HFFc6 (cell line): ENCODE measurements at regions not wholly inside any gene's neighbourhood (a gene's known extent, or its start where the extent isn't known, plus 50 kb on each side); places are given as distances from the start of the nearest gene placed in this dataset.
"Not testable (repeated sequence)": the region's sequence is repeated elsewhere in the genome, so short reads cannot be mapped to it uniquely, and the experiment has no call there.

ENCODE experiments used
- DNase-seq: peaks from one replicate; pipeline ENCODE4 v3.0.0-alpha.2; 2018
- H3K27ac Mint-ChIP-seq: 2 replicates; pipeline ENCODE4 v1.8.0; 2020; ENCODE audit warnings: mild to moderate bottlenecking, mixed read lengths
- H3K27me3 Mint-ChIP-seq: 2 replicates; pipeline ENCODE4 v1.8.0; 2021; ENCODE audit warnings: mild to moderate bottlenecking, moderate library complexity, mixed read lengths; ENCODE audit not compliant: insufficient read depth
- H3K36me3 Mint-ChIP-seq: 2 replicates; pipeline ENCODE4 v1.8.0; 2021; ENCODE audit warnings: low read depth, mixed read lengths
- H3K4me1 Mint-ChIP-seq: 2 replicates; pipeline ENCODE4 v1.8.0; 2020; ENCODE audit warnings: low read depth, mixed read lengths
- H3K4me3 Mint-ChIP-seq: 2 replicates; pipeline ENCODE4 v1.8.0; 2020; ENCODE audit warnings: mild to moderate bottlenecking, moderate library complexity, mixed read lengths
- H3K9me3 Mint-ChIP-seq: 2 replicates; pipeline ENCODE4 v1.8.0; 2020; ENCODE audit warnings: mild to moderate bottlenecking, mixed read lengths

DNA sequence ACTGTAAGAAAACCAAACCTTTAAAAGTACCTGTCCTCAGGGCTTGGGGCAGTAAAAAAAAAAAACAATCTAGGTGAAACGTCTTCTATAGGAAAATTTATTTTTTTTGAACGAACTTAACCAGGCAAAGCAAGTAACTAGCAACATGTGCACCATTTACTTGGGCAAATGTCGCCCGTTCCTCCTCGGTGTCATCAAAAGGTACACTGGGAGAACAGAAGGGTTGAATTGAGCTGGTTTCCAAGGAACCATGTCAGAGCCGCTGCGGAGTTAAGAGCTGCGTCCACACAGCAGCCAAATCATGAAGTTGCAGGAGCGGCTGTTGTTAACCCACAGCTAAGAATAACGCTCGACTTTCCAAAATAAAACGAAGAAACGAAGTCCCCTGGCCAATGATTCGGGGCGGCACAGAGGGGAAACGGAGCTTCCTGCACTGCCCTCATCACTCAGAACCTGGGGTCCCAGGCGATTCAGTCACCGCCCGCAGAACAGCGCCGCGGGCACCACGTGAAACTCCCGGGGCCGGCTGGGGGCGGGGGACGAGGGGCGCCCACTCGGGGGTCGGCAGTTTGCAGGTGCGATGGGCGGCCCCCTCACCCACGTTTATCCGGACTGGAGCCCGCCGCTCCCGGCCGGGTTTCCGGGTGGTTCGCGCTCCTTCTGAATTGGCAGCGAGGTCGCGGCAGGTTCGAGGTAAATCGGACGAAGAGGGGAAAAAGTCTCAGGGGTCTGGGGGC, 53.6 kb upstream of the PLGLB1 start:
- H3K27ac Mint-ChIP-seq, DNase-seq, H3K4me1 Mint-ChIP-seq, H3K36me3 Mint-ChIP-seq, H3K9me3 Mint-ChIP-seq, H3K27me3 Mint-ChIP-seq: not testable (repeated sequence)
- H3K4me3 Mint-ChIP-seq, result peak overlapping the region; percentile 85

DNA sequence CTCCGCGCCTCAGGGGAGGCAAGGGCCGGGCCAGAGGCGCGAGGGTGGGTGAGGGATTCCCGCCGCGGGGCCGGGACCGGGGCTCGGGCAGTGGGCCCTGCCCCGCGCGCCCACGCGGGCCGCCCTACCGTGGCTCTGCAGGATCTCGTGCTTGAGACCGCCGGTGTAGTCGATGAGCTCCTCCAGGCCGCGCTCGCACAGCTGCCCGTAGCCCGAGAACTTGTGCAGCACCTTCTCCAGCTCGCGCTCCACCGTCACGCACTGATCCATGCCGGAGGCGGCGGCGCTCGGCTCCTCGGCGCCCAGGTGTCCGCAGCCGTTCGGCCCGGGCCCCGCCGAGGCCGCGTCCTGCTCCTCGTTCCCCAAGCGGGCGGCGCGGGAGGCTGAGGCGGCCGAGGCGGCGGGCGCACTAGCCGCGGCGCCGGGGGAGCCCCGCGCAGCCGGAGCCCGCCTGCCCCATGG, 54.2 kb upstream of the PLGLB1 start:
- peak overlapping the region; percentile 78 for H3K4me3 Mint-ChIP-seq
- peak overlapping the region; percentile 51; the same call in 1 of the 2 replicates for H3K27ac Mint-ChIP-seq
- H3K27me3 Mint-ChIP-seq, H3K36me3 Mint-ChIP-seq, H3K9me3 Mint-ChIP-seq, H3K4me1 Mint-ChIP-seq: not testable (repeated sequence)
- peak; percentile 53 for DNase-seq

DNA sequence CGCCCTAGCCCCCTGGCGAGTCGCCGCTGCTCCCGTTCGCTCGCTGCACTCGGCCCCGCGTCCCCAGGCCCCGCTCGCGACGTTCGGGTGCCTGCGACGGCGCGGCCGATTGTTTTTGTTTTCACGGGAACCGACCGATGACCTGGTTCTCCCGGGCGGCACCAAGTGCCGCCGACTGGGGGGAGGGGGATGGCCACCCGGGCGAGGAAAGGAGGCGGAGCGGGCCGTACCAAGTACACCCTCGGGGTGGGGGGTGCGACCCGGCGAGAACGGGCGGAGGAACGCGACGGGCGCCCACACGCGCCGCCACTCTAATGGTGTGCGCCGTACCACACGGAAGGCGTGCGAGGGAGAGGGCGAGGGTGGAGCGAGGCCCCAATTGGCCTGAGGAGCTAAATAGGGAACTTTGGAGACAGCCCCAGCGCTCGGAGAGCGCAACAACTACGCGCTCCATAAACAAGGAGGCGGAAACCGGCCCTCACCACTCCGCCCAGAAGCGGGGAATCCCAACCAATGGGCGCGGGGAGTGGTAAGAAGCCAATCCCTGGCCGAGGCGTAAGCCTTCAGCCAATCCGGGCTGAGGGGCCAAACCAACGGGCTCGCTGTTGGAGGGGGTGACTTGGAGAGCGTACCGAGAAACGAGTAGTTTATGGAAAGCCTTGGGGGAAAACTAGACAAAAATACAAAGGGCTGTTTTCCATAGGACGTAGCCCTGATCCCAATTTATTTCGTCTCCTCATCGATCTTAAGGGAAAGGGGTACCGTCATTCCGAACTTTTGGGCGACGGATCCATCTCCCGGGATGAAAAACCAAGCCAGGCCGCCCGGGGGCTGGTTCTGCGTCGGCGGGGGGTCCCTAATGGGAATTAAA, 54.8 kb upstream of the PLGLB1 start:
- H3K4me1 Mint-ChIP-seq, H3K9me3 Mint-ChIP-seq, H3K27me3 Mint-ChIP-seq, H3K36me3 Mint-ChIP-seq: not testable (repeated sequence)
- Mint-ChIP-seq H3K27ac (peak overlapping the region; percentile 92), H3K4me3 (peak overlapping the region; percentile 89)
- DNase-seq, result peak; percentile 93

DNA sequence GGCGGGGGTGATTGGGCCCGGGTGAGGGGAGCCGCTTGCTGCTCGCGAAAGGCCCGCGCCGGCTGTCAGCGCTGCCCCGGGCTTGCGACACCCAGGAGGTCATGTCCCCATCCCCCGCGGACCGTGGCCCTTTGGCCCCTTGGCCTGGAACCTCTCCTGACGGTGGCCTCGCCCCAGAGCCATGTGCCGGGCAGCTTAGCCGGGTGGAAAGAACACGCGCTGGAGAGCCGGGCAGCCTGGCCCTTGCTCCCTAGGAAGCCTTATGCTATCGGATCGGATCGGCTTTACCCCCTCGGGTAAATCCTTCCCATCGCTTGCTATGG, 55.4 kb upstream of the PLGLB1 start:
- H3K36me3 Mint-ChIP-seq, H3K27me3 Mint-ChIP-seq, H3K9me3 Mint-ChIP-seq, H3K4me1 Mint-ChIP-seq, DNase-seq: not testable (repeated sequence)
- H3K4me3 Mint-ChIP-seq, result peak overlapping the region; percentile 89
- peak overlapping the region; percentile 92 for H3K27ac Mint-ChIP-seq

DNA sequence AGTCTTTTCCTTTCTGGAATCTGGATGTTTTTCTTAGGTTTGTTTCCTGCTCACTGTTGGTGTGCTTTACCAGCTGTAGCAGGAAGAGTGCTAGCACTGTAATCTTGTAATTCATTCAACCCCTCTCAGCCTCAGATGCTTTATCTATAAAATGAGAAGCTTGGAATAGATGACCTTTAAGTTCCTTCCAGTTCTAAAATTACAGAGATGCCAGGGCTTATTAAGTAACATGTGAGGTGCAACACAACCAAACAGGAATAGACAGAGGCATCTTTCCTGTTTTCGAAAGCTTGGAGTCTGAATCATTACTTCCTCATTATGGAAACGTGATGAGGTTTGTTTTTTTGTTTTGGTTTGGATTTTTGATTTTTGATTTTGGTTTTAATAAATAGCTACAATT, 60.1 kb upstream of the PLGLB1 start:
- not testable (repeated sequence) for H3K27me3 Mint-ChIP-seq, H3K4me1 Mint-ChIP-seq, H3K9me3 Mint-ChIP-seq, H3K36me3 Mint-ChIP-seq, DNase-seq, H3K27ac Mint-ChIP-seq, H3K4me3 Mint-ChIP-seq

DNA sequence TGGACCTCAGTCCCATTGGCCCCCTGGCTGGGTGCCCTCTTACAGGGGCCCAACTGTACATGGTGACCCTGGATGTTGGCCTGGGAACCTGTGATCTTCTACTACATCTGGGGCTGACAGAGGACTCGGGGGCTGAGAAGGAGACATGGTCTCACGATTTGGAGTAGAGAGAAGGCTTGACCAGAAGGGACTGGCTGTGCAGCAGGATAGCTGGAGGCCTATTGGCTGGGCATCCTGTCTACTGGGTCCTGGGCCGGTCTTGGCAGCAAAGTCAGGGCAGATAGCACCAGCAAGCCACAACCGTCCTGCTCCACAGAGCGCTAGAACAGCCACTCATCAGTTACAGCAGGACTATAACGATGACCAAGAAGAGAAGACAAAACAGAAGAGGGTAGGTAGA, 66.4 kb upstream of the PLGLB1 start:
- H3K27me3 Mint-ChIP-seq, H3K9me3 Mint-ChIP-seq, H3K4me3 Mint-ChIP-seq, H3K4me1 Mint-ChIP-seq, DNase-seq, H3K36me3 Mint-ChIP-seq, H3K27ac Mint-ChIP-seq: not testable (repeated sequence)

DNA sequence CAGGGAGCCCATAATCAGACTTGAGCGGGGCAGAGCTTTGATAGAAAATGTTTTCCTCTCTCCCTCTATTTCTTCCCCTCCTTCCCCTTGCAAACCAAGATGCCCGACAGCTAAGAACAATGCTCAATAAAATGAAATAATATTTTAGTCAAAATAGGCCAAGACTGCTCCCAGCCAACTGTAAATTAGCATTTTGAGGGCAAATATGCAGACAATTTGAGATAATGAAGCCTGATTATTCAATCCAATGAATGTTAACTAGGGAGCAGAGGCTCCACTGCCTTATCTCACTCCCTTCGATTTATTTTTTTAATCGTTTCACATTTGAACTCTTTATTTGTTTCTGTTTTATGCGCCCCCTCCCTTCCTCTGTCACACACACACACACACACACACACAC, 67.8 kb upstream of the PLGLB1 start:
- not testable (repeated sequence) for H3K27me3 Mint-ChIP-seq, DNase-seq, H3K27ac Mint-ChIP-seq, H3K9me3 Mint-ChIP-seq, H3K4me1 Mint-ChIP-seq, H3K36me3 Mint-ChIP-seq, H3K4me3 Mint-ChIP-seq

DNA sequence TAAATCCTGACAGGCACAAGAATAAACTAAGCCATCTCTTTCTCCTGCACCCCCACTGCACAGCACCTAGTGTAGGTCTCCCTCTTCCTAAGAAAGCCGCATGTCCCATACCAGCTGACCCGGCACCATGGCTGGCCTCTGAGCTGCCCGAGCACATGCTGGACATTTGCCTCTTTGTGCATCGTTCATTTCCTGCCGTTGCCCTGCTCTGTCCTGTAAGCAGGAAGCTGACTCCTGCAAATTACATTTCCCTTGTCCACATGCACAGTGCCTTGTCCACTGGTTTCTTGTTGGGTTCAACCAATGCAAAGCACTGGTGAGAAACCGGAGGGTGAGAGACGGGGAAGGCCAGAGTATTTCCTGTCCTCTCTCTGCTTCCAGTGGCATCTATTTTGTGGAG, 71.6 kb upstream of the PLGLB1 start:
- not testable (repeated sequence) for H3K9me3 Mint-ChIP-seq, H3K36me3 Mint-ChIP-seq, H3K27me3 Mint-ChIP-seq, H3K4me3 Mint-ChIP-seq, H3K4me1 Mint-ChIP-seq, H3K27ac Mint-ChIP-seq, DNase-seq

DNA sequence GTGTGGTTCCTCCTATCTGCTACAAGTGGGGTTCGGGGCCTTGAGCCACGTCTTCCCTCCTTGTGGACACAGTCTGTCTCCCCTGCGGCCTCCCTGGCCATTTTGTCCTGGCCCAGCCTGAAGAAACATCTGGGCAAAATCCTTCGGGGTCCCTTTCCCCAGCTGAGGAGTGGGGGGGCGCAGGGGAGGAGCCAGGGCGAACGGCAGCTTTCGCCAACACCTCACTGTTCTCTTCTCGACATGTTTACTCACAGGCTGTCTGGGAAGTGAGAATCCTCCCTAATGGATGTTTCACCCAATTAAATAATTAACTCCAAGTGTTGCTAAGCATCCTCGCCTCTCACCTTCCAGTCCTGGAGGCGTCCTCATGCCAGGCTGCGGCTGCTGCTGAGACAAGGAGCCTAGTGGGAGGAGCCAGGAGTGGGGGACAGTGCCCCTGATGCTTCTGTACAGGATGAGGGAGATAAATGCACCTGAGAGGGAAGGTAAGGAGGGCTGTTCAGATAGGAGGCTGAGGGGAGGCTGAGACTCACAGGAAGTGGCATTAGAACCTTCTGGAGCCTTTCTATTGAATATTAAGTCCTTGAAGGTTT, 72.4 kb upstream of the PLGLB1 start:
- H3K27me3 Mint-ChIP-seq, DNase-seq, H3K9me3 Mint-ChIP-seq, H3K27ac Mint-ChIP-seq, H3K36me3 Mint-ChIP-seq, H3K4me1 Mint-ChIP-seq, H3K4me3 Mint-ChIP-seq: not testable (repeated sequence)

DNA sequence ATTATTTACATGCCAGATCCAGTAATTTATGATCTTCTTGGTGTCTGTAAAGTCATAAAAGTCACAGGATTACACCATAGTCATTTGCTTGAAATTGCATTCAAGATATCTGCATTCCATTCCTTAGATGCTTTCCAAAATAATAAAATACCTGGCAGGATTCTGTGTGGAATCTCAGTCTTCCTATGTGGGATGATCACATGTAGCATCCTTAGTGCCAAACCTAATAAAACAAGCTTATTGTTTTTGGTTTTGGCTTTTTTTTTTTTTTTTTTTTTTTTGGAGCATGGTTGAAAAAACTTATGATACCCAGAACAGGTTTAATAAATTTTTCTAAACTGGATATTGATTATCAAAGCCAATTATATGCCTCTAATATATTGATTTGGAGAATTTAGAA, 74.2 kb upstream of the PLGLB1 start:
- not testable (repeated sequence) for H3K4me3 Mint-ChIP-seq, H3K27me3 Mint-ChIP-seq, H3K27ac Mint-ChIP-seq, H3K4me1 Mint-ChIP-seq, H3K36me3 Mint-ChIP-seq, DNase-seq, H3K9me3 Mint-ChIP-seq

DNA sequence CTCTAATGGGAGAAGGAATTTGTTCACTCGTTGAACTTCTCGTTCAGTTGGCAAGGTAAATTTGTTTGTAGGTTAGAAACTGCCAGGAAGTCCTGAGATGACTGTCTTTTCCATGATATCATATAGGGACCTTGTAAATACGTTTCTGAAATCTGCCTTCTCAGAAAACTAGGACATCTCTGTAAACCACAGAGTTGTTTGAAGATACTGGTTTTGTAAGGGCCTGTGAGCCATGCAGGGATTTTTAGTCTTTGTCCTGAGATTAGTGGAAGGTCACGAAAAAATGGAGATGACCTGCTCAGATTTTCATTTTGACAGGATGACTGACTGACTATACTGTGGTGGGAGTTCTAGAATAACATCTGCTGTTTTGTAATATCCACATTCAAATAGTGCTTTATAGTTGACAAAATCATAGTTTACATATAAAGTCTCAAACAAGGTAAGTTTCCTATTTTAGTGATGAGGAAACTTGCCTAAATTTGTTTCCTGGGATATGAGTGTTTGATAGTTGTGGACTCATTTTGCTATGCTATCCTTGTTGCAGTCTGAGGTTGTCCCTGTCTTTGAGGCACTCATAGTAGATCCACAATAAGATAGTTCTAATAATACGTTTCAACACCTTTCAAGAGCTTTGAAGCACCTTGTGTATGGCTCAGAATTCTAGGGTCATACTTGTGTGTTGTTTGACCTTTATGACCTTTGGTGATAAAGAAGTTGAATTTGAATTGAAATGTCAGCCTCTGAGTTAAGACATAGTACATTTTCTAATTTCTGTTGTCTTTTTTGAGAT, 107.3 kb upstream of the PLGLB1 start:
- H3K4me3 Mint-ChIP-seq, H3K9me3 Mint-ChIP-seq, DNase-seq, H3K36me3 Mint-ChIP-seq, H3K4me1 Mint-ChIP-seq, H3K27me3 Mint-ChIP-seq, H3K27ac Mint-ChIP-seq: not testable (repeated sequence)

DNA sequence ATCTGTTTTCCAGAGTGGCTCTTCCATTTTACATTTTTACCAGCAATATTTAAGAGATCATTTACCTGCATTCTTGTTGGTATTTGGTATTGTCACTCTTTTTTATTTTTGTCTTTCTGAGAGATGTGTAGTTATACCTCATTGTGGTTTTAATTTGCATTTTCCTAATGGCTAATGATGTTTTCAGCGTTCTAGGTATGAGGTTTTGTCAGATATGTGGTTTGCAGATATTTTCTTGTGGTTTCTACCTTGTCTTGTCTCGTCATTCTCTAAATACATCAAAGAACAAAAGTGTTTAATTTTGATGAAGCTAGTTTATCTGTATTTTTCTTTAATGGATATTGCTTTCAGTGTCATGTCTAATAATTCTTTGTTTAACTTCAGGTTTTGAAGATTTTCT, 110.9 kb upstream of the PLGLB1 start:
- not testable (repeated sequence) for H3K27me3 Mint-ChIP-seq, H3K27ac Mint-ChIP-seq, H3K9me3 Mint-ChIP-seq, H3K4me1 Mint-ChIP-seq, H3K36me3 Mint-ChIP-seq, H3K4me3 Mint-ChIP-seq, DNase-seq

DNA sequence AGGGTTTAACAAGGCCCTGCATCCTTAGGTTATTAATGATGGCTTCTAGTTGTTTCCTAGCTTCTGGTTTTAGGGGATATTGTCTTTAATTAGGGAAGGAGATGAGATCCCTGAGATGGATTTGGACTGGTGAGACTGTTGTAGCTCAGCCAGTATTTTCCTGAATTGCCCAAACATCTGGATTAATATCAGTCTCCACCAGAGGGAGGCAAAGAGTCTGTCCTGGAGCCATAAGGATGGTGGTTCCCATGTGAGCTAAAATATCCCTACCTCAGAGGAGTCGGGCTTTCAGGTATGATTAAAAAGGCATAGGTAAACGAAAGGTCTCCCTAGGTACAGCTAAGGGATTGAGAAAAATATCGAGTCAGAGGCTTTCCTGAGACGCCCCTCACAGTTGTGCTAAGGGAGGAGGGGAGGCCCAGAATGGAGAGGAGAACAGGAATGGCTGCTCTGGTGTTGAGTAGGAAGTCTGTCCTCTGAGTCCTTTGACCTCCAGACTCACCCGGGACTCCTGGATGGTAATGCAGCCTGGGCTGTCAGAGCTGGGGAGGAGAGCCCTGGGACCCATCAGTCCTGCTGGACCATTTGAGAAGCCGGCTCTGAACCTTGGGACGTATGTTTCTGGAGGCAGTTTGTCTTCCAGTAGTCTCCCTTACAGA, 130.3 kb upstream of the PLGLB1 start:
- not testable (repeated sequence) for H3K36me3 Mint-ChIP-seq, H3K4me1 Mint-ChIP-seq, H3K4me3 Mint-ChIP-seq, H3K27ac Mint-ChIP-seq, DNase-seq, H3K9me3 Mint-ChIP-seq, H3K27me3 Mint-ChIP-seq
